SU-DHL-6 (cell line): ENCODE measurements at regions not wholly inside any gene's neighbourhood (a gene's known extent, or its start where the extent isn't known, plus 50 kb on each side); places are given as distances from the start of the nearest gene placed in this dataset.

Source experiments
- H2AFZ ChIP-seq: fragments of 200-600 bp; sonication (generic); 2 replicates; pipeline ENCODE4 v1.6.1; 2014; ENCODE audit warnings: low read depth, mild to moderate bottlenecking, moderate library complexity, mixed read lengths, antibody characterized with exemption, low read length; ENCODE audit not compliant: severe bottlenecking
- H3F3A ChIP-seq: fragments of 200-600 bp; shearing (Covaris generic); 2 replicates; pipeline ENCODE4 v1.6.0; 2016; ENCODE audit warnings: antibody characterized with exemption, mild to moderate bottlenecking; ENCODE audit not compliant: insufficient read depth
- H3K27ac ChIP-seq: fragments of 200-600 bp; sonication (generic); 2 replicates; pipeline ENCODE4 v1.5.1; 2016; ENCODE audit warnings: low read depth, mild to moderate bottlenecking, low read length, moderate library complexity, mixed read lengths
- H3K27me3 ChIP-seq: fragments of 200-600 bp; sonication (generic), shearing (Covaris generic); 2 replicates; pipeline ENCODE4 v1.6.0; 2014; ENCODE audit warnings: mild to moderate bottlenecking, low read length
- H3K36me3 ChIP-seq: fragments of 200-600 bp; sonication (generic); 2 replicates; pipeline ENCODE4 v1.6.1; 2014; ENCODE audit warnings: mild to moderate bottlenecking, low read length, mixed read lengths
- H3K4me2 ChIP-seq: fragments of 300-600, 200-600 bp; shearing (Covaris generic), sonication (generic); 2 replicates; pipeline ENCODE4 v1.6.0; 2014; ENCODE audit warnings: low read length, low read depth, mild to moderate bottlenecking; ENCODE audit not compliant: poor library complexity, severe bottlenecking
- H3K4me3 ChIP-seq: fragments of 200-600 bp; sonication (generic); 2 replicates; pipeline ENCODE4 v1.5.1; 2014; ENCODE audit warnings: antibody characterized with exemption, low read length, mild to moderate bottlenecking, mixed read lengths; ENCODE audit not compliant: insufficient read depth, poor library complexity, severe bottlenecking
- H3K79me2 ChIP-seq: fragments of 200-600 bp; sonication (generic); 2 replicates; pipeline ENCODE4 v1.6.1; 2014; ENCODE audit warnings: mild to moderate bottlenecking, low read length, moderate library complexity; ENCODE audit not compliant: insufficient read depth
- H3K9ac ChIP-seq: fragments of 200-600 bp; sonication (generic); 2 replicates; pipeline ENCODE4 v1.7.0; 2014; ENCODE audit warnings: mild to moderate bottlenecking, low read length
- H3K9me2 ChIP-seq: fragments of 200-600 bp; sonication (generic); replicated peaks from 2 replicates; pipeline ENCODE4 v1.6.1; 2014; ENCODE audit warnings: low read length; ENCODE audit not compliant: insufficient read depth
- H3K9me3 ChIP-seq: fragments of 200-600 bp; sonication (generic); 2 replicates; pipeline ENCODE4 v1.6.1; 2014; ENCODE audit warnings: low read length, mixed read lengths; ENCODE audit not compliant: insufficient read depth
- H4K20me1 ChIP-seq: fragments of 200-600 bp; sonication (generic); 2 replicates; pipeline ENCODE4 v1.6.1; 2014; ENCODE audit warnings: low read depth, mild to moderate bottlenecking, antibody characterized with exemption, low read length, moderate library complexity, mixed read lengths
- CTCF ChIP-seq: fragments of 200-600 bp; sonication (generic); IDR thresholded peaks from one replicate; pipeline ENCODE4 v1.5.1; 2017; ENCODE audit warnings: antibody characterized with exemption, mild to moderate bottlenecking, low read length, moderate library complexity; ENCODE audit not compliant: insufficient read depth, poor library complexity, severe bottlenecking
- EZH2phosphoT487 ChIP-seq: fragments of 200-600 bp; sonication (generic), shearing (Covaris generic); conservative IDR thresholded peaks from 2 replicates; pipeline ENCODE4 v1.6.1; 2018; ENCODE audit warnings: mild to moderate bottlenecking, antibody characterized with exemption, low read length, moderate library complexity, mixed read lengths

GRCh38 chr2:102971701-102972100, 209.9 kb downstream of the TMEM182 start:
- Histone ChIP-seq H3K4me3 (no peak overlapping the region), H3K9ac (no peak overlapping the region), H3K27ac (no peak overlapping the region), H3K9me2 (no peaks in the 10 kb centered on the region), H3K36me3 (no peaks in the 10 kb centered on the region), H3K9me3 (no peaks in the 10 kb centered on the region), H2AFZ (no peak overlapping the region), H3K79me2 (no peaks in the 10 kb centered on the region), H3K4me2 (no peak overlapping the region), H3K27me3 (no peaks in the 10 kb centered on the region), H4K20me1 (no peaks in the 10 kb centered on the region), H3F3A (no peaks in the 10 kb centered on the region)
- TF ChIP-seq CTCF (no peak), EZH2phosphoT487 (no peak)

- Histone ChIP-seq H3K9ac (no peak overlapping the region), H3K79me2 (no peaks in the 10 kb centered on the region), H3F3A (no peaks in the 10 kb centered on the region), H4K20me1 (no peaks in the 10 kb centered on the region), H3K4me2 (no peak overlapping the region), H3K9me2 (no peaks in the 10 kb centered on the region), H3K27me3 (no peaks in the 10 kb centered on the region), H3K9me3 (no peaks in the 10 kb centered on the region), H3K36me3 (no peaks in the 10 kb centered on the region), H3K27ac (no peak overlapping the region), H2AFZ (no peak overlapping the region), H3K4me3 (no peak overlapping the region)
- TF ChIP-seq CTCF = peak; percentile 30
- TF ChIP-seq EZH2phosphoT487 = no peak
Measured at GRCh38 chr2:102975996-102976975, 214.5 kb downstream of the TMEM182 start.

- Histone ChIP-seq H3K9ac (no peak overlapping the region), H3K4me2 (no peak overlapping the region), H3K36me3 (no peaks in the 10 kb centered on the region), H3K79me2 (no peaks in the 10 kb centered on the region), H3F3A (no peaks in the 10 kb centered on the region), H4K20me1 (no peaks in the 10 kb centered on the region), H2AFZ (no peak overlapping the region), H3K27me3 (no peaks in the 10 kb centered on the region), H3K27ac (no peak overlapping the region), H3K4me3 (no peak overlapping the region), H3K9me2 (no peaks in the 10 kb centered on the region), H3K9me3 (no peaks in the 10 kb centered on the region)
- TF ChIP-seq EZH2phosphoT487 (no peak), CTCF (no peak)
Measured at GRCh38 chr2:102977426-102978090, 215.7 kb downstream of the TMEM182 start.
